H9 (cell line): ENCODE measurements at regions not wholly inside any gene's neighbourhood (a gene's known extent, or its start where the extent isn't known, plus 50 kb on each side); places are given as distances from the start of the nearest gene placed in this dataset.

Experiments used
- DNase-seq: peaks from one replicate; pipeline ENCODE4 v3.0.0-alpha.2; 2017
- H2AFZ ChIP-seq: one replicate; pipeline ENCODE4 v1.6.1; 2013; ENCODE audit warnings: mild to moderate bottlenecking, low read length, control low read depth, moderate library complexity
- H2AK5ac ChIP-seq: 2 replicates; pipeline ENCODE4 v1.6.1; 2013; ENCODE audit warnings: low read length, control low read depth, mixed read lengths; ENCODE audit not compliant: insufficient read length
- H2BK120ac ChIP-seq: one replicate; pipeline ENCODE4 v1.6.1; 2013; ENCODE audit warnings: low read depth, mild to moderate bottlenecking, low read length, control low read depth, inconsistent platforms; ENCODE audit not compliant: poor library complexity, severe bottlenecking
- H2BK12ac ChIP-seq: 2 replicates; pipeline ENCODE4 v1.6.1; 2013; ENCODE audit warnings: low read length, control low read depth, mixed read lengths, low read depth; ENCODE audit not compliant: insufficient read length
- H2BK15ac ChIP-seq: 2 replicates; pipeline ENCODE4 v1.6.1; 2013; ENCODE audit warnings: low read depth, low read length, control low read depth
- H2BK20ac ChIP-seq: one replicate; pipeline ENCODE4 v1.6.1; 2013; ENCODE audit warnings: low read depth, mild to moderate bottlenecking, low read length, control low read depth, inconsistent platforms; ENCODE audit not compliant: poor library complexity, severe bottlenecking
- H2BK5ac ChIP-seq: 2 replicates; pipeline ENCODE4 v1.6.1; 2013; ENCODE audit warnings: low read length, control low read depth, mixed read lengths; ENCODE audit not compliant: insufficient read length
- H3K14ac ChIP-seq: 2 replicates; pipeline ENCODE4 v1.6.1; 2013; ENCODE audit warnings: low read length, control low read depth; ENCODE audit not compliant: insufficient read depth
- H3K18ac ChIP-seq: 2 replicates; pipeline ENCODE4 v1.6.1; 2013; ENCODE audit warnings: low read depth, mild to moderate bottlenecking, mixed read lengths, low read length, control low read depth; ENCODE audit not compliant: insufficient read length
- H3K23ac ChIP-seq: 2 replicates; pipeline ENCODE4 v1.6.1; 2013; ENCODE audit warnings: low read length, control low read depth, mixed read lengths, low read depth; ENCODE audit not compliant: insufficient read length
- H3K23me2 ChIP-seq: 2 replicates; pipeline ENCODE4 v1.6.1; 2013; ENCODE audit warnings: low read depth, mild to moderate bottlenecking, mixed read lengths, low read length, control low read depth; ENCODE audit not compliant: insufficient read length, poor library complexity, severe bottlenecking
- H3K27ac ChIP-seq: 2 replicates; pipeline ENCODE4 v1.5.1; 2013; ENCODE audit warnings: low read length, control low read depth, mixed read lengths, low read depth; ENCODE audit not compliant: insufficient read length
- H3K27me3 ChIP-seq: 2 replicates; pipeline ENCODE4 v1.6.1; 2013; ENCODE audit warnings: low read length, control low read depth, inconsistent platforms; ENCODE audit not compliant: insufficient read depth
- H3K4ac ChIP-seq: 2 replicates; pipeline ENCODE4 v1.6.1; 2013; ENCODE audit warnings: low read depth, mild to moderate bottlenecking, control low read depth, inconsistent platforms, low read length, moderate library complexity
- H3K4me1 ChIP-seq: 2 replicates; pipeline ENCODE4 v1.6.1; 2013; ENCODE audit warnings: low read length, control low read depth, inconsistent platforms; ENCODE audit not compliant: insufficient read depth
- H3K4me2 ChIP-seq: 2 replicates; pipeline ENCODE4 v1.6.1; 2013; ENCODE audit warnings: low read length, control low read depth, mixed read lengths; ENCODE audit not compliant: insufficient read length, insufficient read depth
- H3K56ac ChIP-seq: 2 replicates; pipeline ENCODE4 v1.6.1; 2013; ENCODE audit warnings: low read depth, mild to moderate bottlenecking, mixed read lengths, low read length, control low read depth; ENCODE audit not compliant: insufficient read length
- H3K79me1 ChIP-seq: 2 replicates; pipeline ENCODE4 v1.6.1; 2013; ENCODE audit warnings: low read depth, mild to moderate bottlenecking, moderate library complexity, low read length, control low read depth, inconsistent platforms; ENCODE audit not compliant: insufficient read depth, poor library complexity, severe bottlenecking
- H3K79me2 ChIP-seq: 2 replicates; pipeline ENCODE4 v1.6.1; 2013; ENCODE audit warnings: low read length, control low read depth, inconsistent platforms; ENCODE audit not compliant: insufficient read depth
- H3K9ac ChIP-seq: 2 replicates; pipeline ENCODE4 v1.6.1; 2013; ENCODE audit warnings: low read length, control low read depth, mixed read lengths; ENCODE audit not compliant: insufficient read length; ENCODE audit errors: extremely low read depth
- H3K9me3 ChIP-seq: one replicate; pipeline ENCODE4 v1.6.1; 2013; ENCODE audit warnings: low read depth, low read length, inconsistent platforms; ENCODE audit not compliant: control insufficient read depth
- H3T11ph ChIP-seq: one replicate; pipeline ENCODE4 v1.6.1; 2013; ENCODE audit warnings: mild to moderate bottlenecking, low read length, control low read depth, inconsistent platforms
- H4K20me1 ChIP-seq: one replicate; pipeline ENCODE4 v1.6.1; 2013; ENCODE audit not compliant: control insufficient read depth, insufficient read length, insufficient read depth
- H4K5ac ChIP-seq: 2 replicates; pipeline ENCODE4 v1.6.1; 2013; ENCODE audit warnings: low read depth, mild to moderate bottlenecking, mixed read lengths, low read length, control low read depth; ENCODE audit not compliant: insufficient read length
- H4K8ac ChIP-seq: replicated peaks from 2 replicates; pipeline ENCODE4 v1.6.1; 2013; ENCODE audit warnings: low read length, control low read depth, mixed read lengths, low read depth; ENCODE audit not compliant: insufficient read length
- H4K91ac ChIP-seq: 2 replicates; pipeline ENCODE4 v1.6.1; 2013; ENCODE audit warnings: low read depth, mild to moderate bottlenecking, moderate library complexity, mixed read lengths, low read length, control low read depth; ENCODE audit not compliant: insufficient read length
- H3K27ac Mint-ChIP-seq, 3 experiments: 2 replicates in 2 of 3; 3 replicates in 1 of 3; pipeline ENCODE4 v1.8.0; 2020 to 2021; ENCODE audit warnings: mixed read lengths in 3 of 3, mild to moderate bottlenecking in 1 of 3, moderate library complexity in 1 of 3
- H3K27me3 Mint-ChIP-seq: 2 replicates; pipeline ENCODE4 v1.8.0; 2021; ENCODE audit warnings: low read depth, mild to moderate bottlenecking, moderate library complexity, mixed read lengths
- H3K36me3 Mint-ChIP-seq, 3 experiments: 2 replicates in 2 of 3; 3 replicates in 1 of 3; pipeline ENCODE4 v1.8.0; 2020 to 2021; ENCODE audit warnings: low read depth in 3 of 3, mixed read lengths in 3 of 3; ENCODE audit not compliant: insufficient read depth in 1 of 3
- H3K4me1 Mint-ChIP-seq, 2 experiments: 2 replicates each; pipeline ENCODE4 v1.8.0; 2020; ENCODE audit warnings: mixed read lengths in 2 of 2
- H3K4me3 Mint-ChIP-seq, 2 experiments: 2 replicates in 1 of 2; 3 replicates in 1 of 2; pipeline ENCODE4 v1.8.0; 2020 to 2021; ENCODE audit warnings: mild to moderate bottlenecking in 2 of 2, mixed read lengths in 2 of 2, moderate library complexity in 1 of 2
- H3K9me3 Mint-ChIP-seq, 2 experiments: 2 replicates in 1 of 2; 3 replicates in 1 of 2; pipeline ENCODE4 v1.8.0; 2020; ENCODE audit warnings: mild to moderate bottlenecking in 2 of 2, mixed read lengths in 2 of 2, moderate library complexity in 1 of 2
- whole genome bisulfite sequencing: extraction: QIAGEN DNeasy Blood & Tissue Kit; methylation state at CpG from one replicate; pipeline ENCODE4 v1.1.7; 2013; ENCODE audit warnings: missing lambda C conversion rate, low lambda C conversion rate, mixed read lengths; ENCODE audit not compliant: insufficient read length; ENCODE audit errors: extremely low coverage; 5-methylcytosine and 5-hydroxymethylcytosine counted together
- TF ChIP-seq, protein P1 (sequence below): fragments of 200-600 bp; sonication (generic); conservative IDR thresholded peaks from 3 replicates; pipeline ENCODE4 v1.8.0; 2021; ENCODE audit warnings: antibody characterized with exemption, mild to moderate bottlenecking

- Histone ChIP-seq H2AK5ac (no peak overlapping the region), H2BK20ac (no peak overlapping the region), H3K79me2 (no peaks in the 10 kb centered on the region), H3K79me1 (no peaks in the 10 kb centered on the region), H4K20me1 (no peaks in the 10 kb centered on the region), H2AFZ (no peak overlapping the region), H2BK12ac (no peak overlapping the region), H3K23me2 (no peaks in the 10 kb centered on the region), H2BK5ac (no peak overlapping the region), H4K8ac (no peak overlapping the region), H3K18ac (no peak overlapping the region), H3K4ac (no peak overlapping the region), H3K9me3 (no peaks in the 10 kb centered on the region), H4K5ac (no peak overlapping the region), H3T11ph (no peak overlapping the region), H4K91ac (no peak overlapping the region), H3K4me2 (no peak overlapping the region), H3K27ac (no peak overlapping the region), H2BK15ac (no peak overlapping the region), H3K4me1 (no peaks in the 10 kb centered on the region), H3K14ac (no peak overlapping the region), H3K9ac (no peak overlapping the region), H3K23ac (no peak overlapping the region), H3K27me3 (peaks cover 12% of the 10 kb centered on the region; the same call in 1 of the 2 replicates), H3K56ac (no peak overlapping the region), H2BK120ac (no peak overlapping the region)
- no CpG with 5 or more reads among the region's 9 CpGs for WGBS
- no peak for DNase-seq
- H3K4me1 Mint-ChIP-seq, result peaks cover 11 to 12% of the 10 kb centered on the region in 2 experiments
- H3K27me3 Mint-ChIP-seq, result peaks cover 51% of the 10 kb centered on the region
- peaks cover 2 to 6% of the 10 kb centered on the region in 2 experiments; a peak in 3 of 5 replicates for H3K9me3 Mint-ChIP-seq
- no peak overlapping the region for H3K4me3 Mint-ChIP-seq
- no peaks in the 10 kb centered on the region; a peak in 1 of 7 replicates for H3K36me3 Mint-ChIP-seq
- H3K27ac Mint-ChIP-seq, result no peak overlapping the region
- TF ChIP-seq, protein P1, sequence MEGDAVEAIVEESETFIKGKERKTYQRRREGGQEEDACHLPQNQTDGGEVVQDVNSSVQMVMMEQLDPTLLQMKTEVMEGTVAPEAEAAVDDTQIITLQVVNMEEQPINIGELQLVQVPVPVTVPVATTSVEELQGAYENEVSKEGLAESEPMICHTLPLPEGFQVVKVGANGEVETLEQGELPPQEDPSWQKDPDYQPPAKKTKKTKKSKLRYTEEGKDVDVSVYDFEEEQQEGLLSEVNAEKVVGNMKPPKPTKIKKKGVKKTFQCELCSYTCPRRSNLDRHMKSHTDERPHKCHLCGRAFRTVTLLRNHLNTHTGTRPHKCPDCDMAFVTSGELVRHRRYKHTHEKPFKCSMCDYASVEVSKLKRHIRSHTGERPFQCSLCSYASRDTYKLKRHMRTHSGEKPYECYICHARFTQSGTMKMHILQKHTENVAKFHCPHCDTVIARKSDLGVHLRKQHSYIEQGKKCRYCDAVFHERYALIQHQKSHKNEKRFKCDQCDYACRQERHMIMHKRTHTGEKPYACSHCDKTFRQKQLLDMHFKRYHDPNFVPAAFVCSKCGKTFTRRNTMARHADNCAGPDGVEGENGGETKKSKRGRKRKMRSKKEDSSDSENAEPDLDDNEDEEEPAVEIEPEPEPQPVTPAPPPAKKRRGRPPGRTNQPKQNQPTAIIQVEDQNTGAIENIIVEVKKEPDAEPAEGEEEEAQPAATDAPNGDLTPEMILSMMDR, result no peak
Observed at GRCh38 chr6:166001359-166001758, 166.3 kb downstream of the TBXT start.
